Neutrophil (primary cell): ENCODE measurements at regions not wholly inside any gene's neighbourhood (a gene's known extent, or its start where the extent isn't known, plus 50 kb on each side); places are given as distances from the start of the nearest gene placed in this dataset.
A peak's percentile ranks its signal among the peaks of the same experiment; 100 is the strongest.

Source experiments
- H3K27ac ChIP-seq: fragments of 200-600 bp; sonication (generic); 2 replicates; pipeline ENCODE4 v1.5.1; 2016; ENCODE audit warnings: mild to moderate bottlenecking, moderate library complexity
- H3K27me3 ChIP-seq: fragments of 200-600 bp; sonication (generic); 2 replicates; pipeline ENCODE4 v1.6.0; 2016; ENCODE audit warnings: mild to moderate bottlenecking
- H3K36me3 ChIP-seq: fragments of 200-600 bp; sonication (generic); 2 replicates; pipeline ENCODE4 v1.5.1; 2017
- H3K4me1 ChIP-seq, 2 experiments: fragments of 200-600 bp in 1 of 2; sonication (generic) in 1 of 2; 1 replicate in 1 of 2; 2 replicates in 1 of 2; pipeline versions ENCODE4 v1.5.1 to v1.6.1; 2013 to 2016; ENCODE audit warnings: low read depth in 1 of 2, low read length in 1 of 2, mild to moderate bottlenecking in 1 of 2, moderate library complexity in 1 of 2; ENCODE audit not compliant: control insufficient read depth in 1 of 2, insufficient read depth in 1 of 2
- H3K4me3 ChIP-seq, 2 experiments: fragments of 200-600 bp in 1 of 2; sonication (generic) in 1 of 2; 1 replicate in 1 of 2; 2 replicates in 1 of 2; pipeline ENCODE4 v1.5.1; 2013 to 2016; ENCODE audit warnings: low read depth in 1 of 2, low read length in 1 of 2, mild to moderate bottlenecking in 1 of 2, moderate library complexity in 1 of 2
- H3K9me3 ChIP-seq: fragments of 200-600 bp; sonication (generic); 2 replicates; pipeline ENCODE4 v1.5.1; 2016
- CTCF ChIP-seq: fragments of 200-600 bp; sonication (generic); IDR thresholded peaks from 2 replicates; pipeline ENCODE4 v1.5.1; 2016; ENCODE audit warnings: antibody characterized with exemption

- Histone ChIP-seq H3K27me3 (no peaks in the 10 kb centered on the region), H3K4me1 (peaks cover 33 to 38% of the 10 kb centered on the region in 2 experiments), H3K4me3 (peak overlapping the region in 1 of 2 experiments; percentile 3), H3K27ac (peak overlapping the region; percentile 75), H3K36me3 (no peaks in the 10 kb centered on the region), H3K9me3 (no peaks in the 10 kb centered on the region)
- TF ChIP-seq CTCF: no peak
These were observed 52.0 kb downstream of the MAGEF1 start for GRCh38 chr3:184659797-184660301.

GRCh38 chr3:184658223-184658928, 53.5 kb downstream of the MAGEF1 start:
- peak overlapping the region; percentile 50 for H3K27ac ChIP-seq
- H3K27me3 ChIP-seq: no peaks in the 10 kb centered on the region
- H3K9me3 ChIP-seq: no peaks in the 10 kb centered on the region
- peaks cover 33 to 38% of the 10 kb centered on the region in 2 experiments for H3K4me1 ChIP-seq
- H3K4me3 ChIP-seq: no peak overlapping the region
- H3K36me3 ChIP-seq: no peaks in the 10 kb centered on the region
- TF ChIP-seq CTCF: no peak

- no peak for TF ChIP-seq CTCF
- H3K4me1 ChIP-seq: peaks cover 33 to 38% of the 10 kb centered on the region in 2 experiments
These were observed 54.8 kb downstream of the MAGEF1 start for GRCh38 chr3:184656829-184657681.

GRCh38 chr3:184656458-184656828, 55.4 kb downstream of the MAGEF1 start:
- no peaks in the 10 kb centered on the region for H3K36me3 ChIP-seq
- H3K9me3 ChIP-seq: no peaks in the 10 kb centered on the region
- no peak overlapping the region for H3K27ac ChIP-seq
- TF ChIP-seq CTCF: no peak
- H3K4me3 ChIP-seq: no peak overlapping the region
- peaks cover 32% of the 10 kb centered on the region in 2 experiments for H3K4me1 ChIP-seq
- no peaks in the 10 kb centered on the region for H3K27me3 ChIP-seq

More at GRCh38 chr3:184656829-184657681, 54.8 kb downstream of the MAGEF1 start:
- Histone ChIP-seq H3K27ac (no peak overlapping the region), H3K27me3 (no peaks in the 10 kb centered on the region), H3K9me3 (no peaks in the 10 kb centered on the region), H3K4me3 (no peak overlapping the region), H3K36me3 (no peaks in the 10 kb centered on the region)

GRCh38 chr3:184655597-184655996, 56.3 kb downstream of the MAGEF1 start:
- no peak for TF ChIP-seq CTCF
- Histone ChIP-seq H3K4me1 (peaks cover 24% of the 10 kb centered on the region in 2 experiments), H3K36me3 (no peaks in the 10 kb centered on the region), H3K4me3 (no peak overlapping the region), H3K27ac (no peak overlapping the region), H3K9me3 (no peaks in the 10 kb centered on the region), H3K27me3 (no peaks in the 10 kb centered on the region)
